Muscle of back (tissue), 3 donors: ENCODE measurements at regions not wholly inside any gene's neighbourhood (a gene's known extent, or its start where the extent isn't known, plus 50 kb on each side); places are given as distances from the start of the nearest gene placed in this dataset.

Source experiments
- DNase-seq, 3 donors: peaks; one replicate each; pipeline versions ENCODE4 v3.0.0 to v3.0.0-alpha.2; 2013

- DNase-seq = peak in 1 of 3 donors; percentile 63
These were observed 53.7 kb upstream of the BCOR start for GRCh38 chrX:40151211-40152172.

DNA sequence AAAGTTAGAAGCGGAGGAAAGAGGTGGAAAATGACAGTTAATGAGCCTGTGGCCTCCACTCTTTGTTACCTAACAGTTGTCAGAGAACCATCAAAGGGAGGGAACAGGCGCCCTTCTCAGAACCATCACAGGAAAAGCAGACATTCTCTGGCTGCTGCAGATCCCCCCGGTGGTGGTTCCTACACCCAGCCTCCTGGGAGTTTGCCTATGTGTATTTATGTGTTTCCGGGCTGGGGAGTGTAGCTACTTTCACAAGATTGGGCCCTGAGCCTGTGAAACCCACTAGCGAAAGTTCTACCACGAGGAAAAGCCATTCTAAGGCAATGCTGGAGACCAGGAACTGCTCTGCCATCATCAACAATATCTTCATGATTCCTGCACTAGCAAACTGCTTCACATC, 52.7 kb upstream of the BCOR start:
- no peak for DNase-seq

GRCh38 chrX:40149286-40150175, 51.8 kb upstream of the BCOR start:
- DNase-seq = no peak

- DNase-seq = peak in 1 of 3 donors; percentile 48
These were observed 50.9 kb upstream of the BCOR start for GRCh38 chrX:40148385-40149285.

DNA sequence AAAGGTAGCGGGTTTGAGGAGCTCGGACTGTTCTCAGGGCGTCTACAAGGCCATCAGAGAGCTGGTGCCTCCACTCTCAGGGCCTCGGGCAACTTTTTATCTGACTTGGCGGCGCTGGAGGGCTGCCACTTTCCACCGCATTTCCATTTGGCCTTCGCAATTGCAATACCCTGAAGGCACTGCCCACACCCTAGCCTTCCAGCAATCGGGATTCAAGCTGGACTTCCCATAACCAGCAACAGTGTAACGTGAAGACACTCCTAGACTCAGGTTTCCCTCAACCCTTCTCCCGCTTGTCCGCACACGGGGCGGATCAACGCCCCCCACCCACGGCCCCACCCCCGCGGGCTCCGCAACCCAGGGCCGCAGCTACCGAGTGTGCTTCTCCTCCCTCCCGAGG, 50.2 kb upstream of the BCOR start:
- DNase-seq = no peak
